Trophoblast cell (in vitro differentiated cells and primary cell): ENCODE measurements at regions not wholly inside any gene's neighbourhood (a gene's known extent, or its start where the extent isn't known, plus 50 kb on each side); places are given as distances from the start of the nearest gene placed in this dataset.

ENCODE experiments used
- DNase-seq, 2 donors: peaks; one replicate each; pipeline ENCODE4 v3.0.0-alpha.2; 2016
- H2AFZ ChIP-seq: 2 replicates; pipeline ENCODE4 v1.6.1; 2013; ENCODE audit warnings: low read length, moderate library complexity, mild to moderate bottlenecking; ENCODE audit not compliant: insufficient read depth, poor library complexity
- H2AK5ac ChIP-seq: 2 replicates; pipeline ENCODE4 v1.6.1; 2013; ENCODE audit warnings: mild to moderate bottlenecking, low read length
- H2BK120ac ChIP-seq: 2 replicates; pipeline ENCODE4 v1.6.1; 2013; ENCODE audit warnings: low read length, mild to moderate bottlenecking, moderate library complexity; ENCODE audit not compliant: insufficient read depth, poor library complexity
- H2BK12ac ChIP-seq: 2 replicates; pipeline ENCODE4 v1.6.1; 2013; ENCODE audit warnings: mild to moderate bottlenecking, low read length, moderate library complexity
- H2BK5ac ChIP-seq: 2 replicates; pipeline ENCODE4 v1.6.1; 2013; ENCODE audit warnings: low read length, low read depth, moderate library complexity, mild to moderate bottlenecking; ENCODE audit not compliant: poor library complexity
- H3K14ac ChIP-seq: 2 replicates; pipeline ENCODE4 v1.6.1; 2013; ENCODE audit warnings: mild to moderate bottlenecking, low read length
- H3K18ac ChIP-seq: 2 replicates; pipeline ENCODE4 v1.6.1; 2013; ENCODE audit warnings: mild to moderate bottlenecking, low read length
- H3K23ac ChIP-seq: 2 replicates; pipeline ENCODE4 v1.6.1; 2013; ENCODE audit warnings: low read length
- H3K27ac ChIP-seq: 2 replicates; pipeline ENCODE4 v1.5.1; 2013; ENCODE audit warnings: low read depth, mild to moderate bottlenecking, inconsistent platforms, low read length, moderate library complexity
- H3K27me3 ChIP-seq: 2 replicates; pipeline ENCODE4 v1.6.1; 2013; ENCODE audit warnings: inconsistent platforms, mild to moderate bottlenecking, low read length, moderate library complexity; ENCODE audit not compliant: insufficient read depth
- H3K36me3 ChIP-seq, 2 experiments: 1 replicate in 1 of 2; 2 replicates in 1 of 2; pipeline ENCODE4 v1.6.1; 2013; ENCODE audit warnings: low read length in 2 of 2, mild to moderate bottlenecking in 2 of 2, moderate library complexity in 1 of 2; ENCODE audit not compliant: insufficient read depth in 2 of 2, control insufficient read depth in 1 of 2
- H3K4ac ChIP-seq: 2 replicates; pipeline ENCODE4 v1.6.1; 2013; ENCODE audit warnings: low read depth, mild to moderate bottlenecking, low read length, moderate library complexity
- H3K4me1 ChIP-seq, 2 experiments: 1 replicate in 1 of 2; 2 replicates in 1 of 2; pipeline ENCODE4 v1.6.1; 2013; ENCODE audit warnings: low read length in 2 of 2, mild to moderate bottlenecking in 2 of 2, moderate library complexity in 1 of 2; ENCODE audit not compliant: insufficient read depth in 2 of 2, control insufficient read depth in 1 of 2
- H3K4me2 ChIP-seq: 2 replicates; pipeline ENCODE4 v1.6.1; 2013; ENCODE audit warnings: inconsistent platforms, mild to moderate bottlenecking, low read length, moderate library complexity
- H3K4me3 ChIP-seq: 2 replicates; pipeline ENCODE4 v1.5.1; 2013; ENCODE audit warnings: mild to moderate bottlenecking, low read depth, low read length, inconsistent platforms
- H3K79me1 ChIP-seq: one replicate; pipeline ENCODE4 v1.6.1; 2013; ENCODE audit warnings: low read length
- H3K79me2 ChIP-seq: 2 replicates; pipeline ENCODE4 v1.6.1; 2013; ENCODE audit warnings: low read length, mild to moderate bottlenecking; ENCODE audit not compliant: control insufficient read depth, insufficient read depth, poor library complexity
- H3K9ac ChIP-seq: 2 replicates; pipeline ENCODE4 v1.6.1; 2013; ENCODE audit warnings: mild to moderate bottlenecking, low read length
- H3K9me3 ChIP-seq: 2 replicates; pipeline ENCODE4 v1.6.1; 2013; ENCODE audit warnings: low read depth, mild to moderate bottlenecking, control low read depth, inconsistent platforms, low read length; ENCODE audit not compliant: insufficient read depth
- H4K12ac ChIP-seq: 2 replicates; pipeline ENCODE4 v1.6.1; 2013; ENCODE audit warnings: low read depth, mild to moderate bottlenecking, low read length, moderate library complexity
- H4K8ac ChIP-seq: 2 replicates; pipeline ENCODE4 v1.6.1; 2013; ENCODE audit warnings: low read depth, mild to moderate bottlenecking, low read length, moderate library complexity
- H4K91ac ChIP-seq: one replicate; pipeline ENCODE4 v1.6.1; 2013; ENCODE audit warnings: low read depth, mild to moderate bottlenecking, low read length, moderate library complexity
- WGBS: extraction: QIAGEN DNeasy Blood & Tissue Kit; methylation state at CpG from one replicate; pipeline ENCODE4 v1.1.7; 2013; ENCODE audit warnings: missing lambda C conversion rate; ENCODE audit not compliant: insufficient read length, insufficient coverage; ENCODE audit errors: extremely low coverage; 5-methylcytosine and 5-hydroxymethylcytosine counted together

DNA sequence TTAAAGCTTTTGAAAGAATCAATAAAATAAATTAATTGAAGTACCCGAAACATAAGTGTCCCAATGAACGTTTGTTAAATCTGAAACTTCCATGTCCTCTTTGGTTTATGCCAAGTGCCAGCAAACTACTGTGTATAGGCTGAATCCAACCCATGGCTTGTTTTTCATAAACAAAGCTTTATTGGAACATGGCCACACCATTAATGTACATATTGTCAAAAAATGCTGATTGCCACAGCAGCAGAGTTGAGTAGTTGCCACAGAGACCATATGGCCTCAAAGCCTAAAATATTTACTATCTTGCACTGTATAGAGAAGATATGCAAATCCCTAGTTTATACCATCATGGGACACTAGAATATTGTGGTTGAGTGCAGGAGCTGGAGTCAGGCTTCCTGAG, 406.1 kb downstream of the MAFB start:
- H3K79me1 ChIP-seq, result peaks cover 10% of the 10 kb centered on the region
- H3K4me1 ChIP-seq, result peaks cover 4 to 8% of the 10 kb centered on the region in 2 experiments
- no peak overlapping the region for H3K18ac ChIP-seq
- no peaks in the 10 kb centered on the region for H3K79me2 ChIP-seq
- no peak overlapping the region for H3K9ac ChIP-seq
- no peaks in the 10 kb centered on the region for H3K9me3 ChIP-seq
- H3K4me2 ChIP-seq, result no peak overlapping the region
- no peak overlapping the region for H3K27ac ChIP-seq
- H2BK12ac ChIP-seq, result no peak overlapping the region
- no peak for DNase-seq
- H3K36me3 ChIP-seq, result no peaks in the 10 kb centered on the region
- H3K27me3 ChIP-seq, result no peaks in the 10 kb centered on the region
- H4K8ac ChIP-seq, result no peak overlapping the region
- no peak overlapping the region for H3K23ac ChIP-seq
- H3K4ac ChIP-seq, result no peak overlapping the region
- no peak overlapping the region for H3K4me3 ChIP-seq
- no peak overlapping the region for H4K12ac ChIP-seq
- no peak overlapping the region for H2BK120ac ChIP-seq
- no peak overlapping the region for H2AK5ac ChIP-seq
- no peak overlapping the region for H2BK5ac ChIP-seq
- no peak overlapping the region for H2AFZ ChIP-seq
- no peak overlapping the region for H4K91ac ChIP-seq
- no CpG with 5 or more reads among the region's 2 CpGs for WGBS
- H3K14ac ChIP-seq, result no peak overlapping the region

DNA sequence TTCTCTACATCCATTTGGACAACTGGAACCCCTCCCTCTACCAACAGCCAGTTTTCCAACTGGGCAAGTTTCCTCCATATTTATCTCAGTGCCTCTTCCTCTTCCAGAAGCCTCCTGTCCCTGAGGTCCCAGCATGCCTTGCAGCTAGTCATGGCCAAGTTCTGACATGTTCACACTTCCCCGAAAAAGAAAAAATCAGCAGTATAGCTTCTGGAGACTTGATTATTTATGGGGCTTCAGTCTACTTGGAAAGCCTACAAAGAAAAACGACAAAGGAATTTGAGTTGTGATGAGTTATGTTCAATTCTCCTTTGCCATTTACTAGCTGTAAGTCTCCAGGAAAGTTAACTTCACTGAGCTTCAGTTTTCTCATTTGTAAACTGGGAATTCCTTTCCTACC, 406.5 kb downstream of the MAFB start:
- H3K4ac ChIP-seq, result no peak overlapping the region
- no peak overlapping the region for H2AK5ac ChIP-seq
- no peak overlapping the region for H2BK120ac ChIP-seq
- H4K91ac ChIP-seq, result no peak overlapping the region
- no peaks in the 10 kb centered on the region for H3K27me3 ChIP-seq
- H3K27ac ChIP-seq, result no peak overlapping the region
- WGBS, result no CpG with 5 or more reads among the region's 2 CpGs
- no peak overlapping the region for H3K23ac ChIP-seq
- H3K9ac ChIP-seq, result no peak overlapping the region
- H2AFZ ChIP-seq, result no peak overlapping the region
- no peak overlapping the region for H3K14ac ChIP-seq
- peaks cover 12% of the 10 kb centered on the region for H3K79me1 ChIP-seq
- no peaks in the 10 kb centered on the region for H3K36me3 ChIP-seq
- H3K18ac ChIP-seq, result no peak overlapping the region
- no peak overlapping the region for H4K8ac ChIP-seq
- H4K12ac ChIP-seq, result no peak overlapping the region
- H3K9me3 ChIP-seq, result no peaks in the 10 kb centered on the region
- no peak overlapping the region for H3K4me3 ChIP-seq
- no peak overlapping the region for H2BK12ac ChIP-seq
- H3K4me2 ChIP-seq, result no peak overlapping the region
- H3K4me1 ChIP-seq, result peaks cover 6 to 11% of the 10 kb centered on the region in 2 experiments
- no peak overlapping the region for H2BK5ac ChIP-seq
- DNase-seq, result no peak
- peaks cover 1% of the 10 kb centered on the region for H3K79me2 ChIP-seq

DNA sequence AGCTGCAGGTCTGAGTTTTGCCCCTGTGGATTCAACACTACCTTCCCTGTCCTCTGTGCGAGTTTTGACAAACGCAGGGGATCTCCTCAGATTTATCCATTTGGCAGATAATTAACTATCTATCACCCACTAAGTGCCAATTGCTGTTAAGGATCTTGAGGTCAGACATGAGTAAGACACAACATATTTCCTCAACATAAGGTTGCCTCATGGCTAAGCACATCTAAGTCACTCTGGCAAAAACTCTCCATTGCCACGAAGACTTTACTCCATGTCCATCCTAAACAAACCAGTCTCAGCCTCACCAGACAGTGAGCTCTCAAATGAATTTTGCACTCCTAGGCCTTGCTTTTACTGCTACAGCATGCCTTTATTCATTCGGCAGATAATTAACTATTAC, 408.4 kb downstream of the MAFB start:
- Histone ChIP-seq H2BK5ac (no peak overlapping the region), H3K4me1 (peaks cover 13 to 22% of the 10 kb centered on the region in 2 experiments), H2AK5ac (no peak overlapping the region), H4K91ac (peak overlapping the region; percentile 30), H3K36me3 (no peaks in the 10 kb centered on the region), H3K27me3 (no peaks in the 10 kb centered on the region), H3K79me2 (peaks cover 1% of the 10 kb centered on the region), H3K4me3 (no peak overlapping the region), H4K12ac (no peak overlapping the region), H3K9me3 (no peaks in the 10 kb centered on the region), H3K9ac (no peak overlapping the region), H2BK120ac (peak overlapping the region; percentile 81), H3K23ac (no peak overlapping the region), H4K8ac (no peak overlapping the region), H3K18ac (no peak overlapping the region), H3K79me1 (peaks cover 18% of the 10 kb centered on the region), H3K14ac (no peak overlapping the region), H3K4me2 (no peak overlapping the region), H2BK12ac (peak overlapping the region; percentile 41), H3K4ac (no peak overlapping the region), H2AFZ (no peak overlapping the region), H3K27ac (no peak overlapping the region)
- no CpG with 5 or more reads among the region's 4 CpGs for WGBS
- no peak for DNase-seq

DNA sequence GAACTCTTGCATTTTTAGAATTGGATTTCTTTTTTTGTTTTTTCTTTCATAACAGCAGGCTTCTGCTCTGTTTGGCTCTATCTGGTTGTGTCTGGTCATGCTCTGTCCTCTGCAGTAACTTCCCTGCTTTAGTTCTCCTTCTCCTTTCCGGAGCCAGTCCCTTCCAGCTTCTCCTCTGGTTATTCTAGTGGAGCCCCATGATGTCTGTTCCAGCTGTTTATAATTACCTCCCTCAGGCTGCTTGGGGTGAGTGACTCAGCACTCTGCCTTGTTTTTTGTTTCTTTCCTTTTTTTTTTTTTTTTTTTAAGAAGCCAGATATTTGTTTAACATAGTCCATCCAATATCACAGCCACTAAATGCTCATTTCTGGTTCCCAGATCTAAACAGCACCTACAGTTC, 409.6 kb downstream of the MAFB start:
- Histone ChIP-seq H3K36me3 (no peaks in the 10 kb centered on the region), H3K9ac (no peak overlapping the region), H3K9me3 (no peaks in the 10 kb centered on the region), H3K23ac (no peak overlapping the region), H4K8ac (no peak overlapping the region), H3K4me1 (peaks cover 19 to 30% of the 10 kb centered on the region in 2 experiments), H3K4me2 (no peak overlapping the region), H3K27me3 (no peaks in the 10 kb centered on the region), H3K14ac (no peak overlapping the region), H2AK5ac (no peak overlapping the region), H2BK12ac (no peak overlapping the region), H3K79me1 (peaks cover 18% of the 10 kb centered on the region), H4K91ac (no peak overlapping the region), H4K12ac (no peak overlapping the region), H2BK120ac (no peak overlapping the region), H2BK5ac (no peak overlapping the region), H2AFZ (no peak overlapping the region), H3K4me3 (no peak overlapping the region), H3K27ac (peak overlapping the region; percentile 75), H3K79me2 (peaks cover 1% of the 10 kb centered on the region), H3K18ac (no peak overlapping the region), H3K4ac (no peak overlapping the region)
- peak; percentile 59 to 71 for DNase-seq
- no CpG with 5 or more reads among the region's 1 CpG for WGBS
